DOHH2 (cell line): ENCODE measurements at regions not wholly inside any gene's neighbourhood (a gene's known extent, or its start where the extent isn't known, plus 50 kb on each side); places are given as distances from the start of the nearest gene placed in this dataset.

Source experiments
- CTCF ChIP-seq: fragments of 200-600 bp; sonication (generic); IDR thresholded peaks from one replicate; pipeline ENCODE4 v1.5.1; 2014; ENCODE audit warnings: antibody characterized with exemption, mild to moderate bottlenecking, low read depth, low read length; ENCODE audit not compliant: poor library complexity, severe bottlenecking
- EZH2phosphoT487 ChIP-seq: fragments of 200-600 bp; sonication (generic); IDR thresholded peaks from 2 replicates; pipeline ENCODE4 v1.6.1; 2017; ENCODE audit warnings: borderline replicate concordance, mild to moderate bottlenecking, antibody characterized with exemption, low read length, moderate library complexity, mixed read lengths

GRCh38 chr7:10521306-10521705 is 452.4 kb upstream of the PHF14 start:
- TF ChIP-seq CTCF (no peak), EZH2phosphoT487 (no peak)
